Esophagus muscularis mucosa (tissue), 4 donors: ENCODE measurements at regions not wholly inside any gene's neighbourhood (a gene's known extent, or its start where the extent isn't known, plus 50 kb on each side); places are given as distances from the start of the nearest gene placed in this dataset.
A peak's percentile ranks its signal among the peaks of the same experiment; 100 is the strongest.
"Not testable (repeated sequence)": the region's sequence is repeated elsewhere in the genome, so short reads cannot be mapped to it uniquely, and the experiment has no call there.

Experiments
- DNase-seq: peaks from one replicate; pipeline ENCODE4 v3.0.0-alpha.2; 2017; ENCODE audit errors: extremely low spot score
- H3K27ac ChIP-seq, 4 donors: fragments of 200-600 bp; sonication (generic); replicated peaks in 1 of 4; 1 replicate in 3 of 4; 2 replicates in 1 of 4; pipeline ENCODE4 v1.5.1; 2016 to 2019; ENCODE audit warnings: mild to moderate bottlenecking in 1 of 4
- H3K27me3 ChIP-seq, 4 donors: fragments of 200-600 bp; sonication (generic); one replicate each; pipeline versions ENCODE4 v1.5.1 to v1.6.0; 2016 to 2019
- H3K36me3 ChIP-seq, 4 donors: fragments of 200-600 bp; sonication (generic); one replicate each; pipeline ENCODE4 v1.5.1; 2016 to 2019
- H3K4me1 ChIP-seq, 4 donors: fragments of 200-600 bp; sonication (generic); one replicate each; pipeline ENCODE4 v1.5.1; 2016 to 2019
- H3K4me3 ChIP-seq, 4 donors: fragments of 200-600 bp; sonication (generic); 1 replicate in 2 of 4; 2 replicates in 2 of 4; pipeline ENCODE4 v1.5.1; 2016 to 2019; ENCODE audit warnings: mild to moderate bottlenecking in 4 of 4, moderate library complexity in 1 of 4
- H3K9me3 ChIP-seq, 4 donors: fragments of 200-600 bp; sonication (generic); 1 replicate in 3 of 4; 2 replicates in 1 of 4; pipeline ENCODE4 v1.5.1; 2016 to 2019
- CTCF ChIP-seq, 3 experiments: fragments of 200-600 bp in 2 of 3; fragments of 450-650 bp in 1 of 3; sonication (generic) in 2 of 3; IDR thresholded peaks; one replicate each; pipeline ENCODE4 v1.5.1; 2017 to 2019; ENCODE audit warnings: antibody characterized with exemption in 3 of 3, mild to moderate bottlenecking in 2 of 3, moderate library complexity in 1 of 3
- EP300 ChIP-seq: sonication (generic); formaldehyde crosslinking; IDR thresholded peaks from one replicate; pipeline ENCODE4 v1.6.1; 2017; ENCODE audit warnings: antibody characterized with exemption
- POLR2A ChIP-seq: fragments of 450-650 bp; IDR thresholded peaks from one replicate; pipeline ENCODE4 v1.6.1; 2017; ENCODE audit warnings: antibody characterized with exemption, moderate library complexity, mild to moderate bottlenecking, low read depth
- POLR2AphosphoS5 ChIP-seq, 2 donors: sonication (generic); formaldehyde crosslinking; IDR thresholded peaks; one replicate each; pipeline ENCODE4 v1.6.1; 2017; ENCODE audit warnings: antibody characterized with exemption in 2 of 2
- WGBS: methylation state at CpG from one replicate; pipeline ENCODE4 v1.1.5; 2018; 5-methylcytosine and 5-hydroxymethylcytosine counted together
- intact Hi-C: fragments of 100-400 bp; cut with DNase I; formaldehyde crosslinking; loops from one replicate; pipeline ENCODE4 v1.15.1; 2023

GRCh38 chr20:1800777-1801176 lies 94.4 kb upstream of the SIRPA start:
- DNase-seq, result no peak
- TF ChIP-seq POLR2AphosphoS5 (IDR thresholded peaks at IDR 0.05), result no peak
- TF ChIP-seq POLR2A, result no peak
- TF ChIP-seq CTCF (IDR thresholded peaks at IDR 0.05), result peak in 2 of 3 experiments; percentile 13 to 23
- TF ChIP-seq EP300, result no peak
- 20% methylated on average over 3 of the region's 3 CpGs for WGBS
- H3K4me1 ChIP-seq, result peaks cover 12 to 31% (median 29%) of the 10 kb centered on the region in 4 donors
- no peaks in the 10 kb centered on the region for H3K27me3 ChIP-seq
- no peak overlapping the region for H3K27ac ChIP-seq
- intact Hi-C loops, result no loop called here
- H3K9me3 ChIP-seq, result no peaks in the 10 kb centered on the region
- no peak overlapping the region for H3K4me3 ChIP-seq
- no peaks in the 10 kb centered on the region for H3K36me3 ChIP-seq

DNA sequence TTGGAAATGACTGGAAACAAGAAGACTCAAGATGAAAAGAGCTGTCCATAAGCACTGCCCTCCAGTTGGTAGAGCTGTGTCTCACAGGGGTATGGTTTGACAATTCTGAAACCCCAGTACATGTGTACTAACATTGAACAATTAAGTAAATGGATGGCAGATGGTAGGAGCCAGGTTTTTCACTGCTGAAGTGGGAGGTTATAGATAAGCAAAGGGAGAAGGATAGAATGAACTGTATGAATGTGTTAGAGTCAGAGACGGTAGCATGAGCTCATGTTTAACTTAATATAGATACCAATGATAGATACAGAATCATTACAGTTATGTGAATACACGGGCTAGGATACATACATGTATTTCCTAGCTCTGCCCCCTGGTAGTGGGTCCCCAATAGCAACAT lies 95.0 kb upstream of the SIRPA start:
- WGBS, result 66% methylated on average over 2 of the region's 2 CpGs
- TF ChIP-seq POLR2AphosphoS5 (IDR thresholded peaks at IDR 0.05), result no peak
- TF ChIP-seq EP300, result no peak
- TF ChIP-seq POLR2A, result no peak
- TF ChIP-seq CTCF (IDR thresholded peaks at IDR 0.05), result no peak

GRCh38 chr20:1799746-1800145 lies 95.5 kb upstream of the SIRPA start:
- WGBS, result 92% methylated on average over 14 of the region's 14 CpGs
- H3K9me3 ChIP-seq, H3K36me3 ChIP-seq, intact Hi-C loops, H3K27ac ChIP-seq, DNase-seq, H3K4me3 ChIP-seq, H3K27me3 ChIP-seq: not testable (repeated sequence)
- peaks cover 12 to 31% (median 26%) of the 10 kb centered on the region in 4 donors for H3K4me1 ChIP-seq

More for the DNA sequence above, 95.0 kb upstream of the SIRPA start:
- no peaks in the 10 kb centered on the region for H3K27me3 ChIP-seq
- no peak overlapping the region for H3K4me3 ChIP-seq
- peaks cover 12 to 31% (median 28%) of the 10 kb centered on the region in 4 donors for H3K4me1 ChIP-seq
- no peaks in the 10 kb centered on the region for H3K9me3 ChIP-seq
- no peak for DNase-seq
- H3K27ac ChIP-seq, result no peak overlapping the region
- intact Hi-C loops, result no loop called here
- H3K36me3 ChIP-seq, result no peaks in the 10 kb centered on the region

GRCh38 chr20:1798982-1799381 lies 96.2 kb upstream of the SIRPA start:
- Histone ChIP-seq H3K9me3 (no peaks in the 10 kb centered on the region), H3K4me1 (peaks cover 12 to 27% (median 25%) of the 10 kb centered on the region in 4 donors), H3K36me3 (no peaks in the 10 kb centered on the region), H3K27me3 (no peaks in the 10 kb centered on the region), H3K4me3 (no peak overlapping the region), H3K27ac (no peak overlapping the region)
- TF ChIP-seq CTCF (IDR thresholded peaks at IDR 0.05) (no peak), EP300 (no peak), POLR2A (no peak)
- intact Hi-C loops, result no loop called here
- DNase-seq, result no peak
- 68% methylated on average over 2 of the region's 2 CpGs for WGBS

- 93% methylated on average over 2 of the region's 2 CpGs for WGBS
- Histone ChIP-seq H3K27me3 (peaks cover 0 to 7% (median 0%) of the 10 kb centered on the region in 4 donors), H3K9me3 (no peaks in the 10 kb centered on the region), H3K36me3 (no peaks in the 10 kb centered on the region), H3K27ac (no peak overlapping the region), H3K4me1 (no peaks in the 10 kb centered on the region), H3K4me3 (no peak overlapping the region)
- TF ChIP-seq POLR2A (no peak), POLR2AphosphoS5 (IDR thresholded peaks at IDR 0.05) (no peak), EP300 (no peak)
- intact Hi-C loops, result no loop called here
- no peak for DNase-seq
Measured at GRCh38 chr20:1793821-1794220, 101.4 kb upstream of the SIRPA start.

- 80% methylated on average over 2 of the region's 2 CpGs for WGBS
- no peak for TF ChIP-seq POLR2AphosphoS5 (IDR thresholded peaks at IDR 0.05)
- TF ChIP-seq EP300, result no peak
- no peak for TF ChIP-seq CTCF (IDR thresholded peaks at IDR 0.05)
- TF ChIP-seq POLR2A, result no peak
- intact Hi-C loops, result no loop called here
- no peak for DNase-seq
- no peak overlapping the region for H3K4me3 ChIP-seq
- H3K36me3 ChIP-seq, result no peaks in the 10 kb centered on the region
- no peaks in the 10 kb centered on the region for H3K4me1 ChIP-seq
- no peak overlapping the region for H3K27ac ChIP-seq
- no peaks in the 10 kb centered on the region for H3K9me3 ChIP-seq
- peaks cover 0 to 14% (median 0%) of the 10 kb centered on the region in 4 donors for H3K27me3 ChIP-seq
Measured at GRCh38 chr20:1792274-1792673, 102.9 kb upstream of the SIRPA start.
